ENCODE measurements at regions not wholly inside any gene's neighbourhood (a gene's known extent, or its start where the extent isn't known, plus 50 kb on each side); places are given as distances from the start of the nearest gene placed in this dataset.

DNA sequence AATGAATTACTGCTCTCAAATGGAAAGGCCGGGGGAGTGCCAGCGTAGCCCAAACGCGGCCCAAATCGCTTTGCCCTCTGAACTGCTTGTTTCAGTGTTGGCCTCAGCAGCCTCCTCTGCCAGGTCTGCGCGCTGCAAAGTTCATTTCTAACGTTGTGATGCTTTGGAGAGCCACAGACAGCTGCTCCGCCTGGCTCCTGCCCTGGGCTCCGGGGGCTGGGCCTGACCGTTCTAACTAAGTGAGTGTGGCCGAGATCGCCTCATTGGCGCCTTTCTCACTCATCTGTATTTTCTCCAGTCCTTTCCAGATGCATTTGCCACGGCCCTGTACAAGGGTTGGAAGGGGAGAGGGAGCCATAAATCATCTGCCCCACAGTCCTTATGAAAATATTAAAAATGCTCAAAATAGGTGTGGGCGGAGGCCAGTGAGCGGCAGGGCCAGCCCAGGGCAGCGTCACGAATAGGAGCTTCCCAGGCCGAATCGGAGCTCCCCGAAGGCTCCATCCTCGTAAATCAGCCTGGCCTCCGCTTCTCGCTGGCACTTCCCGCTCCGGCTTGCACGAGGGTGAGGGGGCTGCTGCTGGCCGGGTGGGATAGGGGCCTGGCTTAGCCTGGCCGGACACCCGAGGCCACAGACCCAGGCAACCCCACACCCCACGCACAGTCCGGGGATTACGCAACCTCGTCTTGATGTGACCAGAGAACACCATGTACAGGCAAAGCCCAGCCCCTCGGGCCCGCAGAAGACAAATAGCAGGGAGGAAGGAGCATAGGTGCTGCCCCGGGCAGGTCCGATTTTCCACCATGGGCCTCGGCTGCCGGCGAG lies 196.6 kb upstream of the DIO3 start:
- H3K27me3 ChIP-seq (ENCODE audit: low read depth, low read length), result no peaks in the 10 kb centered on the region
- no peaks in the 10 kb centered on the region for H3K4me1 ChIP-seq (ENCODE audit: low read length)
- H3K9ac ChIP-seq (ENCODE audit: low read length), result no peak overlapping the region
- H3K9me3 ChIP-seq (ENCODE audit: insufficient read depth, low read length), result no peaks in the 10 kb centered on the region
- no peak overlapping the region for H2AFZ ChIP-seq (ENCODE audit: low read depth, low read length)
- H3K36me3 ChIP-seq (replicated peaks; ENCODE audit: low read depth, low read length), result no peaks in the 10 kb centered on the region
- no peaks in the 10 kb centered on the region for H3K79me2 ChIP-seq (ENCODE audit: low read length)
- TF ChIP-seq EZH2phosphoT487 (IDR thresholded peaks at IDR 0.05; ENCODE audit: low read depth), result no peak
- TF ChIP-seq, protein P1, sequence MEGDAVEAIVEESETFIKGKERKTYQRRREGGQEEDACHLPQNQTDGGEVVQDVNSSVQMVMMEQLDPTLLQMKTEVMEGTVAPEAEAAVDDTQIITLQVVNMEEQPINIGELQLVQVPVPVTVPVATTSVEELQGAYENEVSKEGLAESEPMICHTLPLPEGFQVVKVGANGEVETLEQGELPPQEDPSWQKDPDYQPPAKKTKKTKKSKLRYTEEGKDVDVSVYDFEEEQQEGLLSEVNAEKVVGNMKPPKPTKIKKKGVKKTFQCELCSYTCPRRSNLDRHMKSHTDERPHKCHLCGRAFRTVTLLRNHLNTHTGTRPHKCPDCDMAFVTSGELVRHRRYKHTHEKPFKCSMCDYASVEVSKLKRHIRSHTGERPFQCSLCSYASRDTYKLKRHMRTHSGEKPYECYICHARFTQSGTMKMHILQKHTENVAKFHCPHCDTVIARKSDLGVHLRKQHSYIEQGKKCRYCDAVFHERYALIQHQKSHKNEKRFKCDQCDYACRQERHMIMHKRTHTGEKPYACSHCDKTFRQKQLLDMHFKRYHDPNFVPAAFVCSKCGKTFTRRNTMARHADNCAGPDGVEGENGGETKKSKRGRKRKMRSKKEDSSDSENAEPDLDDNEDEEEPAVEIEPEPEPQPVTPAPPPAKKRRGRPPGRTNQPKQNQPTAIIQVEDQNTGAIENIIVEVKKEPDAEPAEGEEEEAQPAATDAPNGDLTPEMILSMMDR (IDR thresholded peaks at IDR 0.05; ENCODE audit: low read depth, low read length), result no peak
- no peak overlapping the region for H3K4me3 ChIP-seq (ENCODE audit: low read length)
- no peak overlapping the region for H3K27ac ChIP-seq (ENCODE audit: low read length)
- no peaks in the 10 kb centered on the region for H4K20me1 ChIP-seq (ENCODE audit: insufficient read depth, low read length)
- H3K4me2 ChIP-seq (ENCODE audit: low read length), result no peak overlapping the region

DNA sequence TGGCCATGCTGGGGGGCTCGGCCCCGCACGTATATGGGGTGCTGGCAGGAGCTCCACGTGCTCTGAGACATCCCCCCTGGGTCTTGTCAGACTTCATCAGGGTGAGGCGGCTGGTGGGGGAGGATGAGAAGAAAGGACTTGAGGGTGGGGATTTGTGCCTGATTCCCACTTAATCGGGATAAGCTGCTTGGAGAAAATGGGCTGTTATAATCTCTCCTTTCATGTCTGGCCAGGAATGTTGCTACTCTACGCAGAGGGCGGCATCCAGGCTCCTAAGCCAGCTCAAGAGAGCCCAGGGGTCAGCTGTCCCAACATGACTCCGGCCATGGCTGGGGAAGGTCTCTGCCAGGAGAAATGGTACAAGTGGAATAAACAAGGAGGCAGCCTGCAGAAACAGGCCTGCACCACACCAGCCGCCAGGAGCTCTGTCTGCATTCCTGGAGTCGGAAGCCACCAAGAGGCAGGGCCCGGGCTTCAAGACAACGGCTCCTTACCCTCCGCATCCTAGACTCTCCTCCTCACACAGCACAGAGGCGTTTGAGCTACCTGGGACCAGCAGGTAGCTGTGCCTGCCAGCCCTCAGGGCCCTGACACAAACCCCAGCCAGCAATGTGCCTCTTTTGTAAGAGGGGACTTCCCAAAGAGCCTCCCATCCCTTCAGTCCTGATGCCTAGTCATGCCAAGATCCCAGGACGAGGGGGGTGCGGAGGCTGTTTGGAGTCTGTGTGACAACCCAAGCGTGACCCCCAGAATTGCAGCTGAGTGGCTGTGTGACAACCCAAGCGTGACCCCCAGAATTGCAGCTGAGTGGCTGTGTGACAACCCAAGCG lies 195.8 kb upstream of the DIO3 start:
- TF ChIP-seq, protein P1 (IDR thresholded peaks at IDR 0.05; ENCODE audit: low read depth, low read length), result no peak
- no peak for TF ChIP-seq EZH2phosphoT487 (IDR thresholded peaks at IDR 0.05; ENCODE audit: low read depth)
- Histone ChIP-seq H3K36me3 (replicated peaks; ENCODE audit: low read depth, low read length) (no peaks in the 10 kb centered on the region), H3K79me2 (ENCODE audit: low read length) (no peaks in the 10 kb centered on the region), H3K27ac (ENCODE audit: low read length) (no peak overlapping the region), H4K20me1 (ENCODE audit: insufficient read depth, low read length) (no peaks in the 10 kb centered on the region), H3K9ac (ENCODE audit: low read length) (no peak overlapping the region), H3K9me3 (ENCODE audit: insufficient read depth, low read length) (no peaks in the 10 kb centered on the region), H3K4me1 (ENCODE audit: low read length) (no peaks in the 10 kb centered on the region), H3K27me3 (ENCODE audit: low read depth, low read length) (no peaks in the 10 kb centered on the region), H3K4me3 (ENCODE audit: low read length) (no peak overlapping the region), H3K4me2 (ENCODE audit: low read length) (no peak overlapping the region), H2AFZ (ENCODE audit: low read depth, low read length) (no peak overlapping the region)

DNA sequence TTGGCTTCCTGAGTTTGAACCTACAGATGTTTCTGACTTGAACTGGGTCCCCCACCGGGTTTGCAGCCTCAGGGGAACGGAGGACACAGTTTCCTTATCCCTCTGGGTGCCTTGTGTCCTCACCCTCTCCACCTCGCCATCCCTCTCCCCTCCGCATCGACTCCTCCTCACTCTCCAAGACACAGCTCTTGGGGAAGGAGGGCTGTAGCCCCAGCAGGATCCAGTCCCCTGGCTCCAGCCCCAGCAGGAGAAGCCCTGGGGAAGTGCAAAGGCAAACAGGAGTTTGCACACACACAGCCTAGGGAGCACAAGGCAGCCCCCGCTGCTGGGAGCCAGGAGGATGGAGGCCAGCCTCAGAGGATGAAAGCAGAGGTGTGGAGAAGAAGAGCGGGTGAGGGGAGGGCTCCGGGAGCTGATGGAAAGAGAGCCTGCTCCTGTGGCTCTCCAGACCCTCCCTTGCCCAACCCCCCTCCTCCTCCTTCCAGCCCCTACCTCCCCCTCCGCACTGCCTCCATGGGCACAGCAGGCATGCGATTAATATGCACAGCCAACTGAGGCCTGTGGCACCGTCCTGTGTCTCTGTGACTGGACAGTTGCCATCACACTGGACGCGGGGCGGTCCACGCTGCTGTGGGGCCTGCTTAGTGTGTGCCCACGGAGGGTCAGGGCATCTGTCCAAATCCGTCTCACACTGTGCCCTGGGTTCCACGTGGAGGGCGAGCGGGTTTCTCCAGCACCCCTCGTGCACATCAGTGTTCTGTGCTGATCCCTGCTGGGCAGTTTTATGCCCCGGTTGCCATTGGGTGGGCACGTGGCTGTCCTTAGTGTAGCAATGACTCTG lies 193.7 kb upstream of the DIO3 start:
- no peak overlapping the region for H3K9ac ChIP-seq (ENCODE audit: low read length)
- H3K27me3 ChIP-seq (ENCODE audit: low read depth, low read length), result no peaks in the 10 kb centered on the region
- no peak overlapping the region for H2AFZ ChIP-seq (ENCODE audit: low read depth, low read length)
- H3K36me3 ChIP-seq (replicated peaks; ENCODE audit: low read depth, low read length), result no peaks in the 10 kb centered on the region
- no peak overlapping the region for H3K4me3 ChIP-seq (ENCODE audit: low read length)
- H3K4me1 ChIP-seq (ENCODE audit: low read length), result no peaks in the 10 kb centered on the region
- H3K9me3 ChIP-seq (ENCODE audit: insufficient read depth, low read length), result no peaks in the 10 kb centered on the region
- no peak overlapping the region for H3K27ac ChIP-seq (ENCODE audit: low read length)
- H4K20me1 ChIP-seq (ENCODE audit: insufficient read depth, low read length), result no peaks in the 10 kb centered on the region
- H3K4me2 ChIP-seq (ENCODE audit: low read length), result no peak overlapping the region
- no peaks in the 10 kb centered on the region for H3K79me2 ChIP-seq (ENCODE audit: low read length)
- TF ChIP-seq EZH2phosphoT487 (IDR thresholded peaks at IDR 0.05; ENCODE audit: low read depth), result no peak
- TF ChIP-seq, protein P1 (IDR thresholded peaks at IDR 0.05; ENCODE audit: low read depth, low read length), result no peak

Data from OCI-LY3 (cell line).